ENCODE measurements at regions not wholly inside any gene's neighbourhood (a gene's known extent, or its start where the extent isn't known, plus 50 kb on each side); places are given as distances from the start of the nearest gene placed in this dataset.

GRCh38 chr16:6695666-6696065 lies 637.0 kb upstream of the RBFOX1 start:
- FAIRE-seq, result no peak

More at GRCh38 chr16:6695666-6696065, 637.0 kb upstream of the RBFOX1 start:
- H3K27ac ChIP-seq (ENCODE audit: insufficient read depth, low read depth, low read length), result no peak overlapping the region
- intact Hi-C loops (cut with micrococcal nuclease), result no loop called here
- no peaks in the 10 kb centered on the region for H3K36me3 ChIP-seq (ENCODE audit: control insufficient read depth in 2 of 2, extremely low read depth in 1 of 2, insufficient read depth in 2 of 2, low read length in 2 of 2)
- no peaks in the 10 kb centered on the region for H3K27me3 ChIP-seq (ENCODE audit: control insufficient read depth in 2 of 2, insufficient read depth in 2 of 2, low read length in 2 of 2)
- no TSS peak for BruUV-seq (replicated peaks)
- no peaks in the 10 kb centered on the region for H3K9me1 ChIP-seq (replicated peaks; ENCODE audit: control insufficient read depth, extremely low read depth, insufficient read depth, low read length)
- H2AFZ ChIP-seq (ENCODE audit: low read depth, low read length), result no peak overlapping the region
- H3K4me2 ChIP-seq (ENCODE audit: insufficient read depth, low read length), result no peak overlapping the region
- H4K20me1 ChIP-seq (replicated peaks; ENCODE audit: control insufficient read depth, extremely low read depth, insufficient read depth, low read length), result no peaks in the 10 kb centered on the region
- dilution Hi-C loops (cut with MboI; ENCODE audit: extremely low pct_ligation_motif_present, low sequenced_read_pairs), result no loop called here
- H3K4me3 ChIP-seq (replicated peaks in 1 of 3; ENCODE audit: insufficient read depth in 1 of 3, low read depth in 1 of 3, low read length in 3 of 3), result no peak overlapping the region
- no peak for DNase-seq (ENCODE audit: low read depth, low spot score)
- H3K9ac ChIP-seq (replicated peaks; ENCODE audit: extremely low read depth, insufficient read depth, low read length), result no peak overlapping the region
- no peaks in the 10 kb centered on the region for H3K79me2 ChIP-seq (ENCODE audit: control insufficient read depth, insufficient read depth, low read length)
- peaks cover 6% of the 10 kb centered on the region for H3K9me3 ChIP-seq (replicated peaks; ENCODE audit: control insufficient read depth, insufficient read depth, low read length)
- CTCF ChIA-PET, result no interaction called here
- TF ChIP-seq JUN (IDR thresholded peaks at IDR 0.05; ENCODE audit: borderline replicate concordance, insufficient read depth, insufficient read length, low read depth), result no peak
- TF ChIP-seq EZH2 (IDR thresholded peaks at IDR 0.05; ENCODE audit: borderline replicate concordance, low read depth, low read length, severe bottlenecking), result no peak
- TF ChIP-seq MAX (IDR thresholded peaks at IDR 0.05; ENCODE audit: insufficient read depth, insufficient read length), result no peak
- TF ChIP-seq CTCF (IDR thresholded peaks at IDR 0.05; ENCODE audit: extremely low read depth in 1 of 2, insufficient read depth in 1 of 2, low read depth in 1 of 2, low read length in 2 of 2), result no peak
- TF ChIP-seq MYC (IDR thresholded peaks at IDR 0.05; ENCODE audit: low read depth, low read length), result no peak
- TF ChIP-seq FOS (IDR thresholded peaks at IDR 0.05; ENCODE audit: borderline replicate concordance, insufficient read depth, low read length), result no peak
- TF ChIP-seq GATA2 (IDR thresholded peaks at IDR 0.05; ENCODE audit: insufficient read depth, insufficient read length, low read depth, low read length), result no peak
- TF ChIP-seq POLR2AphosphoS5 (IDR thresholded peaks at IDR 0.05; ENCODE audit: insufficient read depth, low read depth, low read length), result no peak
- no peak for TF ChIP-seq POLR2A (IDR thresholded peaks at IDR 0.05; ENCODE audit: low read depth, low read length)
- POLR2A ChIA-PET, result no interaction called here
- no peaks in the 10 kb centered on the region for H3K4me1 ChIP-seq (ENCODE audit: control insufficient read depth, extremely low read depth, insufficient read depth, low read length)
